PC-3 (cell line): ENCODE measurements at regions not wholly inside any gene's neighbourhood (a gene's known extent, or its start where the extent isn't known, plus 50 kb on each side); places are given as distances from the start of the nearest gene placed in this dataset.

Source experiments
- EZH2 ChIP-seq: fragments of 300-600 bp; sonication (generic); IDR thresholded peaks from one replicate; pipeline ENCODE4 v1.6.1; 2017; ENCODE audit warnings: antibody characterized with exemption, mild to moderate bottlenecking, low read length; ENCODE audit not compliant: unreplicated experiment
- EZH2phosphoT487 ChIP-seq: fragments of 300-600 bp; sonication (generic); IDR thresholded peaks from 2 replicates; pipeline ENCODE4 v1.6.1; 2018; ENCODE audit warnings: mild to moderate bottlenecking, antibody characterized with exemption, low read length, borderline replicate concordance
- TF ChIP-seq, protein P1 (sequence below): fragments of 300-600 bp; sonication (generic); conservative IDR thresholded peaks from 2 replicates; pipeline ENCODE4 v1.5.1; 2017; ENCODE audit warnings: antibody characterized with exemption, low read depth, mild to moderate bottlenecking, low read length

DNA sequence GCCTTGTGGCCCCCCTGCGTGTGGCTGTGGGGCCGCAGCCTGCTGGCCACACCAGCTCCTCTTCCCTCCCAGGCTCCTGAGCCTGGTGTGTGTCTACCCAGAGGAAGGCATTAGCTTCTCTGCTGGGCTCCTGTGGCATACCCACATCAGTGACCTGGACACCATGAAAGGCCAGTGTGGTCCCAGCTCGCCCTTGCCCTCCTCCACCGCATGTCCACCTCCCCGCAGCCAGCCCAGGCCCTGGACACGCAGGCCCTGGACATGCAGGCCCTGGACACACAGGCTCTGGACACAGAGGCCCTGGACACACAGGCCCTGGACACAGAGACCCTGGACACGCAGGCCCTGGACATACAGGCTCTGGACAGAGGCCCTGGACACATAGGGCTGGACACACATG lies 153.4 kb upstream of the PPP1R26 start:
- TF ChIP-seq, protein P1, sequence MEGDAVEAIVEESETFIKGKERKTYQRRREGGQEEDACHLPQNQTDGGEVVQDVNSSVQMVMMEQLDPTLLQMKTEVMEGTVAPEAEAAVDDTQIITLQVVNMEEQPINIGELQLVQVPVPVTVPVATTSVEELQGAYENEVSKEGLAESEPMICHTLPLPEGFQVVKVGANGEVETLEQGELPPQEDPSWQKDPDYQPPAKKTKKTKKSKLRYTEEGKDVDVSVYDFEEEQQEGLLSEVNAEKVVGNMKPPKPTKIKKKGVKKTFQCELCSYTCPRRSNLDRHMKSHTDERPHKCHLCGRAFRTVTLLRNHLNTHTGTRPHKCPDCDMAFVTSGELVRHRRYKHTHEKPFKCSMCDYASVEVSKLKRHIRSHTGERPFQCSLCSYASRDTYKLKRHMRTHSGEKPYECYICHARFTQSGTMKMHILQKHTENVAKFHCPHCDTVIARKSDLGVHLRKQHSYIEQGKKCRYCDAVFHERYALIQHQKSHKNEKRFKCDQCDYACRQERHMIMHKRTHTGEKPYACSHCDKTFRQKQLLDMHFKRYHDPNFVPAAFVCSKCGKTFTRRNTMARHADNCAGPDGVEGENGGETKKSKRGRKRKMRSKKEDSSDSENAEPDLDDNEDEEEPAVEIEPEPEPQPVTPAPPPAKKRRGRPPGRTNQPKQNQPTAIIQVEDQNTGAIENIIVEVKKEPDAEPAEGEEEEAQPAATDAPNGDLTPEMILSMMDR: no peak
- TF ChIP-seq EZH2phosphoT487 (no peak), EZH2 (no peak)
